DOHH2 (cell line): ENCODE measurements at regions not wholly inside any gene's neighbourhood (a gene's known extent, or its start where the extent isn't known, plus 50 kb on each side); places are given as distances from the start of the nearest gene placed in this dataset.

Experiments used
- CTCF ChIP-seq: fragments of 200-600 bp; sonication (generic); IDR thresholded peaks from one replicate; pipeline ENCODE4 v1.5.1; 2014; ENCODE audit warnings: antibody characterized with exemption, mild to moderate bottlenecking, low read depth, low read length; ENCODE audit not compliant: poor library complexity, severe bottlenecking
- EZH2phosphoT487 ChIP-seq: fragments of 200-600 bp; sonication (generic); IDR thresholded peaks from 2 replicates; pipeline ENCODE4 v1.6.1; 2017; ENCODE audit warnings: borderline replicate concordance, mild to moderate bottlenecking, antibody characterized with exemption, low read length, moderate library complexity, mixed read lengths

DNA sequence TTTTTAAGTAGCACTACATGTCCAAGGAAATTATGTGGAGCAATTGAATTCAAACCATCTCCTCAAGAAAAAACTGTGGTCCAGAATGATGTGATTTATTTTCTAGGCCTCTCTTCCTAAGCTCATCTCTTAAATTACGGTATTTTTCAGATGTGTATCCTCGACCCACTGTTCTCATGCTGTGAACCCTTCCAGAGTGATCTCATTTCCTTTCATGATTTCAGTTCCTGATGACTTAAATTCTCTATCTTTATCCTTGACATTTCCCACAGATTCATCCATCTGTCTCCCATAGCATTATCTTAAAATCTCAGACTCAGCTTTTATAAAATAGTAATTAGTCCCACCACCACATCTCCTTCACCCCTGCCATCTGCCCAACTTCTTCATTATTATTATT, 117.6 kb upstream of the SPRY2 start:
- TF ChIP-seq CTCF, result no peak
- no peak for TF ChIP-seq EZH2phosphoT487
